NCI-H1417 (cell line): ENCODE measurements at regions not wholly inside any gene's neighbourhood (a gene's known extent, or its start where the extent isn't known, plus 50 kb on each side); places are given as distances from the start of the nearest gene placed in this dataset.
"Not testable (repeated sequence)": the region's sequence is repeated elsewhere in the genome, so short reads cannot be mapped to it uniquely, and the experiment has no call there.

Experiments used
- DNase-seq, 3 experiments: peaks; one replicate each; lab custom pipeline; 2025; lab: John Stamatoyannopoulos, UW

DNA sequence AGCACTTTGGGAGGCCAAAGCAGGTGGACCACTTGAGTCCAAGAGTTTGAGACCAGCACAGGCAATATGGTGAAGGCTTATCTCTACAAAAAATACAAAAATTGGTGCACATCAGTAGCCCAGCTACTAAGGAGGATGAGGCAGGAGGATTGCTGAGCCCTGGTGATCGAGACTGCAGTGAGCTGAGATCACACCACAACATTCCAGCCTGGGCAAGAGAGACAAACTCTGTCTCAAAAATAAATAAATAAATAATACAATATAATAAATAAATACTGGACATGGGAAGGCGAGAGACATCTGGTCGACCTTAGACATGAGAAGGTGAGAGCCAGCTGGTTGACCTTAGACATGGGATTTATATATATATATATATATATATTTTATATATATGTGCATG, 119.8 kb upstream of the SLC38A4 start:
- no peak for DNase-seq

DNA sequence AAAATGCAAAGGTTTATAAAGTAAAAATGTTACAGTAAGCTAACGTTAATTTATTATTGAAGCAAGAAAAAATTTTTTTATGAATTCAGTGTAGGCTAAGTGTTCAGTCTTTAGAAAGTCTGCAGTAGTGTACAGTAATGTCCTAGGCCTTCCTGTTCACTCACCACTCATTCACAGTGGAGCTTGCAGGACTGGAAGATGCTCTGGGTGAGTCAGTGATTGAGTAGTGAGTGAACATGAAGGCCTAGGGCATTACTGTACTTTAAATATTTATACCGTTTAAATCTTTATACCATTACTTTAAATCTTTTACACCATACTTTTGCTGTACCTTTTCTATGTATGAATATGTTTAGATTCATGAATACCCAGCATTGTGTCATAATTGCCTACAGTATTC, 120.3 kb upstream of the SLC38A4 start:
- no peak for DNase-seq

DNA sequence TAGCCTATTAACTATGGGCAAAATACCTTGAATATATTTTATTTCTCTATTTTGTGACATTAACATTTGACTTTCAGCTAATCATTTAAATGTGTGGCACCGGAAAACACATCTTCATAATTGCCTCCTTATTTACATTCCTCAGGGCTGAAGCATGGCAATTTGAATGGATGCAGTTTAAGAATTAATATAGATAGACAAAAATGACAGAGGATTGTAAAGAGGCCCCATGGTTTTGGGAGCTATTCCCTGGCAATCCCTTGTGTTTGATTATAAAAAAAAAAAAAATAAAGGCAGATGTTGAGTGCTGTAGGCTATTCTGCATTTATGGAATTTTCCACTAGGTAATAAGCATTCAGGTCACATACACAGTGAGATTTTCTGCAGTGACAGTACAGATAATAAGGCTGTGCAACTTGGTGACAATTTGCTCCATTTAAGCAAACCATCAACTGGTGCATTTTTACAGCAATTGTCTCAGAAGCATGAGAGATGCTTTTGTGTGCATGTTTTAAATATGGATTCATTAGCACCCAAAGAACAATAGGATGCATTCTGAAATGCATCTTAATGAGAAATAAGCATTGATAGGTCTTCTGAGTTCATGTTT, 123.2 kb upstream of the SLC38A4 start:
- DNase-seq, result peak in 1 of 3 experiments; percentile 32

DNA sequence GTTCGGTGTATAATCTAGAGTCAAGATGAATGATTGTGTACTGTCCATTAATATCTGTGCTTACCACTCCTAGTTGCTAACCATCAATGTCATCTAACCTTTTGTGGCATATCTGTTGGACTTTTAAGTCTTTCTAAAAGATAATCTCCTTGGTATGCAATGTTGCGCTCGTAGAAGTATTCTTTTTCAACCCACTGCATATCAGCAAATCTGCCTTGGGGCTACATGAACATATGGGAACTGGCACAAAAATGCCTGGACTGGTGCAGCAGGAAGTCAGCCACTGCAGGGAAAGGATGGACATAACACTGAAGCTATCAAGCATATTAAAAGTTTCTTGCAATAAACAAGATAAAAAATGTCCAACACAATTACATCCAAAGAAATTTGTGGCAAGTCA, 124.3 kb upstream of the SLC38A4 start:
- DNase-seq, result no peak

DNA sequence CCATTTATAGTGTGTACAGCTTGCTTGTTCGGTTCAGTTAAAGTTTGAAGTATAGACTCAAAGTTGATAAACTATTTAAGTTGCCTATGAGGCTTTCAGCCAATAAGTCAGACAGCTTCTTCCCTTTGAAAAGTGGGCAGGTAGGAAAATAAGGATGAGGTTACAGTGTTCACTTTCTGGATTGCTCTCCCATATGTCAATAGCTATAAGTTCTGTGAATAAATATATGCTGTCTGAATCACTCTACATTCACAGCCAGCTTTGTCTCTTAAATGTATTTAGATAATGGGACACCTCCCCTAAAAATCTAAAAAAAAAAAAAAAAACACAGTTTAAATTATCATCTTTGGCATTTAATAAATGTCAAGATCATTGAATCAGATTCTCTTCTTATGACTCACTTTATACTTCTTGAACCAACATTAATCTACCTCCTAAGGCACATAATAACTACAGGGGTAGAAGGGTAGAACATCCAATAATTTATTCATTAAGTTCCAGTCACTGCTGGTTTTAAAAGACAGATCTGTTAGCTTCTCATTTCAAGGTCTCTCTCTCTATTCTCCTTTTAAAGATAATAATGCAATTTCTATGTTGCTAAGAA, 126.4 kb upstream of the PCED1B start:
- DNase-seq, result no peak

DNA sequence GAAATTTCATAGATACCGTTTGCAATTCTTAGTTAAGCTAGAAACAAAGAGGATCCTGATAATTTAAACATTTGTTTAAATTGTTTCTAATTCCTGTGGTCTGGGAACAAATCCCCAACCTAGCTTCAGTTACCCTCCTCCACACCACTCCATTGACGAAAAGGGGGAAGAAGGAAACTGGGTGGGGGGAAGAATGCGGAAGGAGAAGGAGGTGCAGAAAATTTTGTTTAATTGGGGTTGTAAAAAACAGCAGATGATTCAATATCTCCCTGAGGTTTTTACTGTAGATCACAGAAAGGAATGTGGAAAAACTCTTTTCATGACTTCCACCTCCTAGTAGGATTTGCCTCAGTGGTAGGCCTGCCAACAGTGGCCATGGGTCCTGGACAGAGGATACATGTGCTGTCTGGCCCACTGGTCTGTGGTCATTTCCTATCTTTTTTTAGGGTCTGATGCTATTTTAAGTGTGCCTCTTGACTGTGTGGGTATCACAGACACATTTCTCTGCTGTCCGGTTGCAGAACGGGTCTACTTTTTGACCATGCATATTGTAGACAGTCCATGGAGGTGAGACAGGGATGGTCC, 122.9 kb upstream of the PCED1B start:
- DNase-seq, result no peak

DNA sequence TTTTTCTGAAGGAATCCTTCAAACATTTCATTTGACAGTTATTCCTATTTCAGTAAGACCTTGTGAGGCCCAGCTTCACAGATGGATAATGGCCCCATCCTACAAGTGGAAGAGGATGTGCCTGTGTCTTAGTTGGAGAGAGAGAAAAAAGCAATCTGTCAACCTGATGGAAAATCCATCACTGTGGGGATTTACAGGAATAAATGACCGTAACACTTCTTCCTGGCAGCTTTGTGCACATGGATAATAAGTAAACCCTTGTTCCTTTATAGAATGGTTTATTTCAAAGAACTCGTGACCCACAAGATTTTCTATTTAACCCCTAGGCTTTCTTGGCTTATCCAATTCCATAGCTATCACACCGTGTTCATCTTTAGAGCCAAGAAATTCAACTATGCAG, 121.4 kb upstream of the PCED1B start:
- DNase-seq, result no peak

DNA sequence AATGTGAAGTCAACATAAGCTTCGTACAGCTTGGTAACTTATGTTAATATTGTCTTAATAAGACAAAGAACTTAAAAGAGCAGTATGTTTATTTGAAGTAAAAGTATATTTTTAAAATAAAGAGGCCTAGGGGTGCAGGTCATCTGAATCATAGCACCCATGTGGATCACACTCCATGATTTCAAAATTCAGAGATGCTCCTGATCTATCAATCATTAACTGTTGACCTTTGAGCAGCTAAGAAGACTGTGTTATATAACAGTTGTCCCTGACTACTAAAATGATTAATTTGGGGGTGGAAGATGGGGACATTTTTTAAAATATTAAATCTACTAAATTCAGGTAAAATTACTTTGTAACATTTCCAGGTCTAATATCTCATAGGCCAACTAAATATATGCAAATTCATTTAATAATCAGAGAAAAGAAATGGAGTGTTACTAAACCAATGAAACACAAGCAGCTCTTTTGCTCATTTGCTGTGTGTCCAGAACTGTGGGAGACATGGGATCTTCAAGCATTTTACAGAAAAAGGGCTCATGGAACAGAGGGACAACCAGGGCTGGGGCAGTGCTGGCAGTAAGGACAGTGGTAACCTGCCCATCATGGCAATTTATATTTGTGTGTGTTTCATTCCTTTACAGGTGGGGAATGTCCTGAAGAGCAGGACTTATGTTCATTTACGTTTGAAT, 120.7 kb upstream of the PCED1B start:
- no peak for DNase-seq

DNA sequence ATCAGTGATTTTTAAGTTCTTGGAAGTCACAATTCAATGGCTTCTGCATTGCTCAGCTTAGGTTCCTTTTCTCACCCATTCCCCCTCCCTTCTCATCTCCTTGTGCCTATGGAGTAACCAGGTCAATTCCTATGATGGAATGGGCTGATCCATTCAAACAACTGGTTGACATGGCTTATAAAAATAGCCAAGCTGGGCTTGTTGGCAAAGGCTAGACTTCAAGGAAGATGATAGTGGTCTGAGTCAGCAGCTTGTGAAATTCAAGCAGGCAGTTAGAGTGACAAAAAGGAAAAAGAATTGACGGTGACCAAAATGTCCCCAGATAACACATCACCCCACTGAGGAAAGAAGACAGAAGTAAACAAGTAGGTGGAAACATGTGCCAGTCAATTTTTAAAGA, 119.9 kb upstream of the PCED1B start:
- DNase-seq, result no peak

DNA sequence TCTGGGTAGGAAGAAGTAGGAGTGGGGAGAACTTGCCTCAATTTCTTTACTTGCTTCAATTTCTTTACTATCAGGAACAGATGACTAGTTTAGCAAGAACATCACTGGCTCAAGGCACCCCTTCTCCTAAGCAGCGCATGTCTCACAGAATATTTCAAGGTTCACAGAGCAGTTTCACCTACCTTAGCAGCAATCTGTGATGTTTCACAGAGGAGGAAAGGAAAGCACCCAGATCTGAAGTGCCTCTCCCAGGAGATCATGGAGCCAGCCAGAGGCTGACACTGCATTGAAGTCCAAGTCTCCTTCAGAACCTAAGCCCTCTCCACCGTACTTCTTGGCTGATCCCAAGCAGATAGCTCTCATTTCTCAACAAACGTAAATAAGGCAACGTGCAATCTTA, 118.7 kb upstream of the PCED1B start:
- DNase-seq, result no peak

DNA sequence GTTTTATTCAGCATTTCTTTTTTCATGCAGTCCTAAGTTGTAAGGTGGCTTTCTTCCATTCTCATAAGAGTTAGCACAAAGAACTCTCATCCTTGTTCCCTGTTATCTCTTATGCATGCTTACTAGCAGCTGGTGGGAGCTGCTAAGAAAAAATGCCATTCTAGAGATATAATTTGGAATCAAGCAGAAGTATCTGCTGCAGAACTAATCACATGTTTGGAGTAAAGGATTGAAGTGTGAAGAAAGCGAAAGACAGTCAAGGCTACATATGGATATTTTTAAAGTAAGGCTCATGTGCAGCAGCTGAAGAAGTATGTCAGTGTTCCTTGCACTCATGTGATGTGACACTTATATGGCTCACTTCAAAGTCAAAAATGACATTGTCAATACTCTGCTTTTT, 116.2 kb upstream of the PCED1B start:
- DNase-seq, result no peak

DNA sequence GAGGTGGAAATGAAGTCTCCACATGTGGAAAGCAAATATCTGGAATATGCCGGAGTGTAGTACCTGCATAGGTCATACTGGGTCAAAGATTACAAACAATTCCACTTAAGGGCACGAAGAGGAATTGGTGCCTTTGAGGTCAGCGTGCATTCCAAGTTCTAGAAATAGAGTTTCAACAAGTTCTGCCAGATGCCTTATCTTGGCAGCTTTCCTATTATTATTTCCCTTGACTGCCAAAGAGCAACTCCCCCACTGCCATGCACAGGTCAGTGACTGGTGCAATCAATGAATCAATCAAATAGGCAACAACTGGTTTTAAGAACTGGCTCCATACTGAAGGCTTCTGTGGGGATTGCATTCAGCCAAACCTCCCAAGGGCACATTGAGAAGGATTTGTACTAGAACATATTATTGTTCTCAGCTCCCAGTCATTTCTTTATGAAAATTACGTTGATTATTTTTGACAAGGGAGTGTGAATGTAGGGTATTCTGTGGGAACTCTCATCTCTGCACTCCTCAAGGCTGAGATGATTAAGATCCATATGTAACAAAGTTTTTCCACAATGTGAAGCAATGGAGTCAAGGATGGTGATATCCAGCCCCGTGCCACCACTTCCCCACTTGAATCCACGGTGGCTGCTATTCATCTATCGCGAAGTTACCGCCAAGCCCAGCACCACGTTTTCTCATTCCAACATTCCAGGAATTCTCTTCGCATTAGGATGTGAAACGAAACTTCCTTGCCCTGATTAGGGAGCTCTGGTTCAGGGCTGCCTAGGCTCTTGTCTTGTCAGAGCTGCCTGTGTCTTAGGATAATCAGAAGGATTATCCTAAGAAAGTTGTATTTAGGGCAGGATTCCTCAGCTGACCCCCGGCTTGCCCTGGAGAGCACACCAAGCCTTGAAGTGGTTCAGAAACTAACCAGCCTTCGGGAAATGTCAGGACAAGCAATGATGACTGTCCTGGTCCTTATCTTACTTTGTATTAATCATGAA, 115.1 kb upstream of the PCED1B start:
- DNase-seq, result no peak

DNA sequence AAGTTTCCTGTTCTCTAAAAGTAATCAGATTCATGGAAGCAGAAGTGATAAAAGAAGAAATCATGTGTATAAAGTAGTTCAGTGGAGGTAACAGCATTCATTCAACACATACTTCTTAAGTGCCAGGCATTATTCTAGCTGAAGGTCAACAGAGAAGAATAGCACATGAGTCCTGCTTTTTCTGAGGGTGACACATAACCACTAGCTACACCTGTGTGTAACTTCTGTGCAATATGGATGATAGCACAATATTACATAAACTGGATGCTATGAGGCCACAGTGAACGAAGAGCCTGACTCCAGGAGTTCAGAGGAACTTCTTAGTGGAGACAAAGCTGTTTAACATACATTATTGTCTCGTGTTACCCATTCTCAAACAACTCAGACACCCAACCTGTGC, 114.3 kb upstream of the PCED1B start:
- DNase-seq, result no peak

DNA sequence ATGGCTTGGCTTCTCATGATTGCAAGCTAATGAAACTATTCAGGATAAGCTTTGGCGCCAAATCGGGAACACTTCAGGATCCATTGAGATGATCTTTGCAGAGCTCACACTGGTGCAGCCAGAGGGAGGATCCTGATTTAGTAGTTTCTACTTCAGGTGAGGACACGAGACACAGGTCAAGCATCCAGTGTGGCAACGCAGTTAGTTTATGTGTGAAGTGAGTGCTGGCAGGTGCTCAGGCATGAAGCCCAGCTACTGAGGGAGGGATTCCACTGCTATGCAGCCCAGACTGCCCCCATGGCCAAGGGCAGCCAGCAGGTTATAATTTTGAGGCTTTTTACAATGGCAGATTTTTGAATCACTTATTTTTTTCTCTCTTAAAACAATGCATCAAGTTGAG, 113.5 kb upstream of the PCED1B start:
- DNase-seq, result peak in 1 of 3 experiments; percentile 16

DNA sequence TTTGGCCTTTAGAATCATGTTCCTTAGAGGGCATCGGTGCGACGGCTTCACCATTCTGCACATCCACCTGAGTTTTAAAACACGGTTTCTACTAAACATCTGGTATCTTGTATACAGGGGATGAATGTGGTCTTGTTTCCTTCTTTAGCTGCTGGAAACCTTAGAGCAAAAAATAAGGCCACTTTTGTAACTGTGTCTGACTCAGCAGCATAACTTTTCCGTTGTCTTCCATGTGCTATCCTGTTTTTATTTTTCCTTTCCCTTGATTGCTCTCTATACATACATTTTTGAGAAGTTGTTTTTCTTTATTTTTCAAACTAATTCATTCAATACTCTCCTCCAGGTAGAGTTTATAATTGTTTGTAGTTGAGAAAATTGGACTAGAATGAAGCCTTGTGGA, 108.8 kb upstream of the PCED1B start:
- DNase-seq, result no peak

DNA sequence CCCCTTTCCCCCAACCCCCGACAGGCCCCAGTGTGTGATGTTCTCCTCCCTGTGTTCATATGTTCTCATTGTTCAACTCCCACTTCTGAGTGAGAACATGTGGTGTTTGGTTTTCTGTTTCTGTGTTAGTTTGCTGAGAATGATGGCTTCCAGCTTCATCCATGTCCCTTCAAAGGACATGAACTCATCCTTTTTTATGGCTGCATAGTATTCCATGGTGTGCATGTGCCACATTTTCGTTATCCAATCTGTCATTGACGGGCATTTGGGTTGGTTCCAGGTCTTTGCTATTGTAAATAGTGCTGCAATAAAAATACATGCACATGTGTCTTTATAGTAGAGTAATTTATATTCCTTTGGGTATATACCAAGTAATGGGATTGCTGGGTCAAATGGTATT, 105.5 kb upstream of the PCED1B start:
- DNase-seq, result not testable (repeated sequence)

DNA sequence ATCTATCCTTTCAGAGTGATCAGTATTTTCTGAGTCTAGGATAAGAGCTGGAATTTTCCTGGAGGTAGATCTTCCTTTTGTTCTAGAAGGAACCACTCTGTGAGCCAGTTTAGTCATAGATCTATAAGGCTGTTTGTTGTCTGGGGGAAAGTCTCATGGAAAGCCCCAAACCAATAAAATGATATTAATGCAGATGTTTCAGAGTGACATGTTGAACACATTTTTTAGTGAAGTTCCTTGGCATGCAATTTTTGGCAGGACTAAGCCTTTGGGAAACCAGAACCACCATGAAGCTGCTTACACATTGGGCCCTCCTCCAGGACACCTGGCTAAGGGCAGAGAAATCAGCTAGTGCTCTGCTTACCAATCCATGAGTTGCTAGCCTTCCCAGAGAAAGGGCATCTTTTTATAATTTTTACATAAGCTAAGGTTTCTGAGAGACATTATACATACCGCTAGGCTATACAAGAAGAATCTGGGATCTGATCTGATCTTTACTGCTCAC, 101.5 kb upstream of the PCED1B start:
- no peak for DNase-seq

DNA sequence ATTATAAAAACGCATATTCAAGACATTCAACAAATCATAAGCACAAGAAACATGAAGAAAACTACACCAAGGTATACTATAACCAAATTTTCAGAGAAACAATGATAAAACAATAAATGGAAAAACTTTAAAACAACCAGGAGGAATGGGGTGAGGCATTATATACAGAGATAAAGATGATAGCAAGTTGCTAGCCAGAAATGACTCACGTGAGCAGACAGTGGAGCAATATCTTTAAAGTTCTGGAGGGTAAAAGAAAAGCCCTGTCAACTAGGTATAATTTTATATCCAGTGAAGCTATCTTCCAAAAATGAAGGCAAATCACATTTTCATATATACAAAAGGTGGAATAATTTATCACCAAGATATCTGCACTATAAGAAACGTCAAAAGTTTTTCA, 97.8 kb upstream of the PCED1B start:
- no peak for DNase-seq

DNA sequence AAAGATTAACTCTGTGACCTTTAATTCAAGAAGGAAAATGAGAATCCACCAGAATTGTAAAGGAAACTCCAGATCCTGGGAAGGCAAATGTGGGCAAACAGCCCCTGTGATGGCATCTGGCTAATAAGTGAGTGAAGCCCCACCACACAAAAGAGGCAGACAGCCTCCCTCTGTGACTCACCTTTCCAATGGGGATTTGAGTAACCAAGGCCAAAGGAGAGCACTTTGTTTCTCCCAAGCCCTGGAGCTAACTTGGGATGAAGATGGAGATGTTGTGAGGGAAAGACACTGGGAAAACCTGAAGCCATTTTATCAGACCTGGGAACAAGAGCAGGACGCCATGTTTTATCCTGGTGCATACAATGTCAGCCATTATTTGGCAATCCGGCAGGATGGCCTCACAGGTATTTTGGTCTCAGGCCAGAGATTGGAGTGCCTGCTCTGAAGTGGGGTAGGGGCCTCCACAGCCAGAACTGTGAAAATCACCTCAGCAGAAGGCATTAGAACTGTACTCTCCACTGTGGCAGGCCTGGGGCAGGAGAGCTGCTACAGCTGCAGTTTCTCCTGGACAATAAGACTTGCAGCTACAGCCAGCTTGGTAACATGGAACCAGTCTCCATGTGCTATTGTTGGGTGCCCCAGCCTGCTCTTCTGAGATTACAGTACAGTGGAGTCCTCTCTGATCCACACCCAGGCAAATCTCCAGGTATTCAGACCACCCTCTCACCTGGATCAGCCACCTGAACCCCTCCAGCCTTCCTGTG, 96.6 kb upstream of the PCED1B start:
- DNase-seq, result no peak

DNA sequence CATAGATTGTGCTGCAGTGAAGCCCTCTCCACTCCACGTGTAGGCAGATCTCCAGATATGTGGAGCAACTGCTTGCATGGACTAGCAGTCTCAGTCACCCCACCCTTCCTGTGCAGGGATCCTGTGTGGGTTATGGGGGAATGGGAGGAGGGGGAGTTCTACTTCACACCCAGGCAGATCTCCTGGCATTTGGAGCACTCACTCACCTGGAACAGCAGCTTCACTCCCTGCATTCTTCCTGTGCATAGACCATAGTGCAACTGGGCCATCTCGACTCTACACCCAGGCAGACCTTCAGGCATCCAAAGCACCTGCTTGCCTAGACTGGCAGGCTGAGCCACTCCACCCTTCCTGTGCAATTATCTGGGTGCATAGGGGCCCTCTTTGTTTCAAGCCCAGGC, 96.0 kb upstream of the PCED1B start:
- peak in 1 of 3 experiments; percentile 40 for DNase-seq
